ENCODE measurements at regions not wholly inside any gene's neighbourhood (a gene's known extent, or its start where the extent isn't known, plus 50 kb on each side); places are given as distances from the start of the nearest gene placed in this dataset.

DNA sequence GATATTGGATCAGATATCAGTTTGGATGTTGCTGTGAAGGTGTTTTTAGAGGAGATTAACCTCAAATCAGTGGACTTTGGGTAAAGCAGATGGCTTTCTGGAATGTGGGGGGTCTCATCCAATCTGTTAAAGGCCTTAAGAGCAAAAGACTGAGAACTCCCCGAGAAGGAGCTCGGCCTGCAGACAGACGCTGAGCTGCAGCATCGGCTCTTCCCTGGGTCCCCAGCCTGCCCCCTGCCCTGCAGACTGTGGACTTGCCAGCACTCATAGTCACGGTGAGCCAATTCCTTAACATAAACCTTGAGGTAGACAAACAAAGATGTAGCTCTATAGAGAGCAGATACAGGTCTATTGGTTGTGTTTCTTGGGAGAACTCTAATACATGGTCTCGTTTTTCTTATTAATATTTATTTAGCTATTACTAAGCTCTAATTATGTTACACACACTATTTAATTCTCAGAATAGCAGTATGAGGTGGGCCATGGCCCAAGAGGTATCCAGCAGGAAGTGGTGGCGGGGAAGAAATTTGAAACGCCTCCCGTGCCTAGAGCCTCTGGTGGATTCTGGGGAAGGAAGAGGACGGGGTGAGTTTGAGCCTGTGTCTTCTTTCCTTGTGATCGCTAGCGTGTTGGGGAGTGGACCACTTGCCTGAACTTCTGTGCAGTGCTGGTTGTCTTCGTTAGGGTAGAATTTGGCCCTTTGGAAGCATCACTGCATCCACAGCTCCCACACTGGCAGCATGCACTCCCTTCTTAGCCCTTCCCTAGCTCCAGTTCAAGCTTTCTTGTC lies 305.3 kb downstream of the TEX29 start:
- DNase-seq: no peak
- ChIA-PET CTCF (no interaction called here), POLR2A (no interaction called here)
- H3K27me3 Mint-ChIP-seq: no peaks in the 10 kb centered on the region
- no peaks in the 10 kb centered on the region for H3K36me3 Mint-ChIP-seq (ENCODE audit: low read depth)
- H3K9me3 Mint-ChIP-seq: no peaks in the 10 kb centered on the region
- no peaks in the 10 kb centered on the region for H3K4me1 Mint-ChIP-seq (ENCODE audit: low read depth)
- intact Hi-C loops (cut with micrococcal nuclease): no loop called here
- no peak for ATAC-seq
- H3K4me3 Mint-ChIP-seq: no peak overlapping the region
- H3K27ac Mint-ChIP-seq: no peak overlapping the region
- TF ChIP-seq, protein P1, sequence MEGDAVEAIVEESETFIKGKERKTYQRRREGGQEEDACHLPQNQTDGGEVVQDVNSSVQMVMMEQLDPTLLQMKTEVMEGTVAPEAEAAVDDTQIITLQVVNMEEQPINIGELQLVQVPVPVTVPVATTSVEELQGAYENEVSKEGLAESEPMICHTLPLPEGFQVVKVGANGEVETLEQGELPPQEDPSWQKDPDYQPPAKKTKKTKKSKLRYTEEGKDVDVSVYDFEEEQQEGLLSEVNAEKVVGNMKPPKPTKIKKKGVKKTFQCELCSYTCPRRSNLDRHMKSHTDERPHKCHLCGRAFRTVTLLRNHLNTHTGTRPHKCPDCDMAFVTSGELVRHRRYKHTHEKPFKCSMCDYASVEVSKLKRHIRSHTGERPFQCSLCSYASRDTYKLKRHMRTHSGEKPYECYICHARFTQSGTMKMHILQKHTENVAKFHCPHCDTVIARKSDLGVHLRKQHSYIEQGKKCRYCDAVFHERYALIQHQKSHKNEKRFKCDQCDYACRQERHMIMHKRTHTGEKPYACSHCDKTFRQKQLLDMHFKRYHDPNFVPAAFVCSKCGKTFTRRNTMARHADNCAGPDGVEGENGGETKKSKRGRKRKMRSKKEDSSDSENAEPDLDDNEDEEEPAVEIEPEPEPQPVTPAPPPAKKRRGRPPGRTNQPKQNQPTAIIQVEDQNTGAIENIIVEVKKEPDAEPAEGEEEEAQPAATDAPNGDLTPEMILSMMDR (IDR thresholded peaks at IDR 0.05): no peak

DNA sequence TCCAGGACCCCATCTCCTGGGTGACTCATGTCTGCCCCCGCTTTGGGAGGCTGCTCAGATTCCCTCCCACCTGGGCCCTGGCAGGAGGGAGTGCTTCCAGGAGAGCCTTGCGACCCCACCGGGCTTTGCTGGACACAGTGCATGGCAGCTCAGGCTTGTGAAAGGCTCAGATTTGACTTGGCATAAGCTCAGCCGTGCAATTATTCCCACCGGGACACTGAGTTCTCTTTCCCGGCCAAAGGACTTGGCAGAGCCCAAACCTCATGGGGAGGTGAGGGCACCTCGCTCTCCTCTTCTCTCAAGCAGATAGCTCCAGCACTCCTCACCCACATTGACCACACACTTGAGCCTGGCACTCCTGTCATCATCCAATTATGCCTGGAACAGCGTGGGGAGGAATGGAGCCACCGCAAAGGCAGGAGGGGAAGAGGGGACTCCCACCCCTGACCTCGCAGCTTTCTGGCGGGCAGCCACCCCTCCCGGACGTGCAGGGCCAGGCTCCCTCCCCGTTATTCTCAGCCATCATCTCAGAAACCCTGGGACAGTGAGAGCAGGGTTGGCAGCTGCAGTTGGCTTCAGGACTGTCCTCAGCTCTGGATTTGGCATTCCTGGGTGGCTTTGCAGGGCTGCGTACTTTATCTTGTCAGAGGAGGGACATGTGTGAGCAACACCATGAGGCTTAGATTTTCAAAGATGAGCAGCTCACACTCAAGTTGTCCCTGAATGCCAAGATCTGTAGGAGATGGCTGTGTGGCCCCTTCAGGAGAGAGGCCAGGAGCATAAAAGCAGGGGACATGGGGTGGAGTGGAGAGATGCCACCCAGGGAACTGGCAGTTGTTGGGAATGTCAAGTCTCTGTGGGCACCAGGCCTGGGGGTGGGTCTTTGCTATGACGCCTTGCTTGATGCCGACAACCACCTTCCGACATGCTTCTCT lies 306.2 kb downstream of the TEX29 start:
- TF ChIP-seq, protein P1 (IDR thresholded peaks at IDR 0.05): no peak
- intact Hi-C loops (cut with micrococcal nuclease): no loop called here
- POLR2A ChIA-PET: no interaction called here
- Mint-ChIP-seq H3K4me3 (no peak overlapping the region), H3K9me3 (no peaks in the 10 kb centered on the region), H3K27ac (no peak overlapping the region), H3K27me3 (no peaks in the 10 kb centered on the region), H3K4me1 (ENCODE audit: low read depth) (no peaks in the 10 kb centered on the region), H3K36me3 (ENCODE audit: low read depth) (no peaks in the 10 kb centered on the region)
- CTCF ChIA-PET: no interaction called here
- DNase-seq: no peak
- no peak for ATAC-seq

DNA sequence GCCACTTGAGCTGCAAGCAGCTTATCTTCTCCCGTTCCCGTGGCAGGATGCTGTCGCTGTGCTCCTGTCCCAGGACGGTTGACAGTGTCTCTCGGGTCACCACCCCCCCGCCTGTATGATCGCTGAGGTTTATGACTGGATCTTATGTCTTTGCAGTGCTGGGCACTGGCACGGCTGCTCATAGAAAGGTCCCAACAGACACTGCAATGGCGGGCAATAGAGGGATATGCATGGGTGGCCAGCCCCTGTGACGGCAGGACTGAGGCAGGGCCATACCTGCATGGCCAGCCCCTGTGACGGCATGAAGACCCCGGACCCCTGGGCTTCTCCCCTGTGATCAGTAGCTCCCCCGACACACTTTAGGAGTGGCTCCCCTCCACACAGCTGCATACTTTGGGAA lies 307.2 kb downstream of the TEX29 start:
- Mint-ChIP-seq H3K27ac (no peak overlapping the region), H3K4me3 (no peak overlapping the region), H3K27me3 (no peaks in the 10 kb centered on the region), H3K36me3 (ENCODE audit: low read depth) (no peaks in the 10 kb centered on the region), H3K4me1 (ENCODE audit: low read depth) (no peaks in the 10 kb centered on the region), H3K9me3 (no peaks in the 10 kb centered on the region)
- DNase-seq: no peak
- TF ChIP-seq, protein P1 (IDR thresholded peaks at IDR 0.05): no peak
- intact Hi-C loops (cut with micrococcal nuclease): no loop called here
- ATAC-seq: no peak
- POLR2A ChIA-PET: no interaction called here
- CTCF ChIA-PET: interaction anchor here (1.7 kb wide), 1 partner anchor 816 kb away, joined by 3 read pairs; no protein-coding TSS in a partner anchor

DNA sequence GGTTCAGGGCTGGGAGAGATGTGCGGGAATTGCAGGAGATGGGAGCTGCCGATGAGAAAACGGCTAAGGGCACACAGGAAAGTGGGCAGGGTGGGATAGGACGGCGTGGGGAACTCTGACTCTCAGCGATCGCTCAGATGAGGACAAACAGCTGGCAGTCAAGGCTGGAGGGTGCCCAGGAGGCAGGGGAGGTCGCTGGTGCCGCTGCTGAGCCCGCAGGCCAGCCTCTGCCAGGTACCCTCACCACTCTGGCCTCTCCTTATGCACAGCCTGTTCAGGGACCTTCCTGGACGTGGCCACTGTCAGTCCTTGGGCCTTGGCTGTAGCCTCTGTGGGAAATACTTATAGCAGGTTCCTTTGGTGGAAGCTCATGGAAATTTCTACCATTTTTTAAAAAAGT lies 308.6 kb downstream of the TEX29 start:
- TF ChIP-seq, protein P1 (IDR thresholded peaks at IDR 0.05): no peak
- ChIA-PET CTCF (interaction anchor here (1.7 kb wide), 1 partner anchor 815 kb away, joined by 3 read pairs; no protein-coding TSS in a partner anchor), POLR2A (no interaction called here)
- H3K36me3 Mint-ChIP-seq (ENCODE audit: low read depth): no peaks in the 10 kb centered on the region
- H3K27me3 Mint-ChIP-seq: no peaks in the 10 kb centered on the region
- no peak overlapping the region for H3K27ac Mint-ChIP-seq
- no peak overlapping the region for H3K4me3 Mint-ChIP-seq
- intact Hi-C loops (cut with micrococcal nuclease): no loop called here
- H3K9me3 Mint-ChIP-seq: no peaks in the 10 kb centered on the region
- no peaks in the 10 kb centered on the region for H3K4me1 Mint-ChIP-seq (ENCODE audit: low read depth)
- ATAC-seq: no peak
- no peak for DNase-seq

DNA sequence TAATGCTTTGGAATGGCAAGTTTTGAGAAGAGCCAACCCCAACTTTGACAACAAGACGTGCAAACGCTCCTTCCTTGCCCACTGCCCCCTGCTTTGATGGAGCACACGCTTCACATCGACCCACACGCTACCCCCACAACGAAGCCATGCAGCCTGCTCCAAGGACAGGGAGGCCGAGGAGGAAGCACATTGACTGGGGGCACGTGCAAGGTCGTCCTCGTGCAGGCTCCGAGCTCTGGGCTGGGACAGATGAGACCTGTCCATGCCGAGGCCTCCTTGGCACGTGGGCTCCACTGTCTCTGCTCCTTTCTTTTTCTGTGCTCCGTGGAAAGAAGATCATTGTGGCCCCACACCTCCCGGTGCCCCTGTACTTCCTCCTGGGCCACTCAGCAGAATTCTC lies 309.0 kb downstream of the TEX29 start:
- Mint-ChIP-seq H3K4me3 (no peak overlapping the region), H3K4me1 (ENCODE audit: low read depth) (no peaks in the 10 kb centered on the region), H3K27me3 (no peaks in the 10 kb centered on the region), H3K9me3 (no peaks in the 10 kb centered on the region), H3K27ac (no peak overlapping the region), H3K36me3 (ENCODE audit: low read depth) (no peaks in the 10 kb centered on the region)
- ChIA-PET CTCF (interaction anchor here (1.7 kb wide), 1 partner anchor 814 kb away, joined by 3 read pairs; no protein-coding TSS in a partner anchor), POLR2A (no interaction called here)
- DNase-seq (no peak), ATAC-seq (no peak)
- TF ChIP-seq, protein P1 (IDR thresholded peaks at IDR 0.05): no peak
- intact Hi-C loops (cut with micrococcal nuclease): no loop called here
